Lung (tissue), 11 donors: ENCODE measurements at regions not wholly inside any gene's neighbourhood (a gene's known extent, or its start where the extent isn't known, plus 50 kb on each side); places are given as distances from the start of the nearest gene placed in this dataset.

ENCODE experiments used
- ATAC-seq: fragments of 200-7000 bp; cut with Tn5 transposase; one replicate; pipeline ENCODE4 v1.9.1; 2020; ENCODE audit warnings: moderate number of reproducible peaks; ENCODE audit not compliant: insufficient read depth, low FRiP score
- DNase-seq, 3 donors: peaks; one replicate each; pipeline ENCODE4 v3.0.0-alpha.2; 2013 to 2017
- H3K27ac ChIP-seq, 2 donors: one replicate each; pipeline ENCODE4 v1.5.1; 2013; ENCODE audit warnings: mild to moderate bottlenecking in 2 of 2, moderate library complexity in 2 of 2, control low read depth in 1 of 2, inconsistent platforms in 1 of 2, low read depth in 1 of 2, low read length in 1 of 2
- H3K27me3 ChIP-seq, 3 donors: one replicate each; pipeline ENCODE4 v1.5.1; 2013; ENCODE audit warnings: low read length in 2 of 3; ENCODE audit not compliant: control insufficient read depth in 3 of 3, insufficient read depth in 3 of 3
- H3K36me3 ChIP-seq, 4 donors: one replicate each; pipeline ENCODE4 v1.5.1; 2013; ENCODE audit warnings: low read length in 4 of 4, mild to moderate bottlenecking in 1 of 4, moderate library complexity in 1 of 4; ENCODE audit not compliant: control insufficient read depth in 4 of 4, insufficient read depth in 4 of 4
- H3K4me1 ChIP-seq, 5 donors: one replicate each; pipeline ENCODE4 v1.5.1; 2013; ENCODE audit warnings: low read length in 5 of 5, mild to moderate bottlenecking in 2 of 5, moderate library complexity in 1 of 5; ENCODE audit not compliant: control insufficient read depth in 5 of 5, insufficient read depth in 5 of 5
- H3K4me3 ChIP-seq: one replicate; pipeline ENCODE4 v1.5.1; 2013; ENCODE audit warnings: mild to moderate bottlenecking, control low read depth, moderate library complexity
- H3K9ac ChIP-seq, 2 donors: one replicate each; pipeline ENCODE4 v1.5.1; 2013; ENCODE audit warnings: low read length in 2 of 2, control low read depth in 1 of 2; ENCODE audit not compliant: insufficient read depth in 1 of 2
- H3K9me3 ChIP-seq, 4 donors: one replicate each; pipeline ENCODE4 v1.5.1; 2013; ENCODE audit warnings: low read length in 3 of 4, mild to moderate bottlenecking in 1 of 4, moderate library complexity in 1 of 4; ENCODE audit not compliant: control insufficient read depth in 4 of 4, insufficient read depth in 3 of 4
- WGBS, 2 donors: extraction: QIAGEN DNeasy Blood & Tissue Kit; methylation state at CpG; one replicate each; pipeline ENCODE4 v1.1.7; 2013; 5-methylcytosine and 5-hydroxymethylcytosine counted together
- TF ChIP-seq, protein P1 (sequence below): IDR thresholded peaks from 2 replicates; pipeline ENCODE4 v1.5.1; 2012; ENCODE audit warnings: mild to moderate bottlenecking; ENCODE audit errors: control extremely low read depth, extremely low read depth
- donor health status: control.
- donor health status: control.
- donor health status: Bipolar disorder and iron deficiency.
- donor health status: healthy.
- donor health status: DM: yes; HTN: yes; CAD: no.

DNA sequence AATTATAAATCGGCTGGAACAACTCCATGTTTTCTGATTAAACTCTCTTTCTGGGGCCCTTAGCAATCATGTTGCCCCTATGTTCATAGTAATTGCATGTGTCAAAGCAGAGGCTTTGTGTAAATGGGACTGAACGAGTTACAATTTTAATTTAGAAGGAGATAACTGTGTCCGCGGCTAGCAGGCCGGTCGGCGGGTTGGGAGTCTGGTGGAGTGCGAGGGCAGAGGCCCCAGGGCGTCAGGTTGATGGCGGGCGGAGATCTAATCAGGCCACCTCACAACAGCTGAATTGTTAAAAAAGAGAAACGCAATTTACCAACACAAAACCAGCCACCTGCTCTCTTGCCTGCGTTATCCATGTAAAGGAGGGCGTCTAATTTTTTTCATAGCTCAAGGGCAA is 134.9 kb upstream of the LPCAT1 start:
- Histone ChIP-seq H3K27me3 (peaks cover 0 to 39% (median 18%) of the 10 kb centered on the region in 3 donors), H3K4me1 (peaks cover 0 to under 1% (median 0%) of the 10 kb centered on the region in 5 donors), H3K9me3 (peaks cover 0 to 5% (median 0%) of the 10 kb centered on the region in 4 donors), H3K9ac (no peak overlapping the region), H3K27ac (no peak overlapping the region), H3K36me3 (no peaks in the 10 kb centered on the region), H3K4me3 (no peak overlapping the region)
- TF ChIP-seq, protein P1, sequence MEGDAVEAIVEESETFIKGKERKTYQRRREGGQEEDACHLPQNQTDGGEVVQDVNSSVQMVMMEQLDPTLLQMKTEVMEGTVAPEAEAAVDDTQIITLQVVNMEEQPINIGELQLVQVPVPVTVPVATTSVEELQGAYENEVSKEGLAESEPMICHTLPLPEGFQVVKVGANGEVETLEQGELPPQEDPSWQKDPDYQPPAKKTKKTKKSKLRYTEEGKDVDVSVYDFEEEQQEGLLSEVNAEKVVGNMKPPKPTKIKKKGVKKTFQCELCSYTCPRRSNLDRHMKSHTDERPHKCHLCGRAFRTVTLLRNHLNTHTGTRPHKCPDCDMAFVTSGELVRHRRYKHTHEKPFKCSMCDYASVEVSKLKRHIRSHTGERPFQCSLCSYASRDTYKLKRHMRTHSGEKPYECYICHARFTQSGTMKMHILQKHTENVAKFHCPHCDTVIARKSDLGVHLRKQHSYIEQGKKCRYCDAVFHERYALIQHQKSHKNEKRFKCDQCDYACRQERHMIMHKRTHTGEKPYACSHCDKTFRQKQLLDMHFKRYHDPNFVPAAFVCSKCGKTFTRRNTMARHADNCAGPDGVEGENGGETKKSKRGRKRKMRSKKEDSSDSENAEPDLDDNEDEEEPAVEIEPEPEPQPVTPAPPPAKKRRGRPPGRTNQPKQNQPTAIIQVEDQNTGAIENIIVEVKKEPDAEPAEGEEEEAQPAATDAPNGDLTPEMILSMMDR, result no peak
- ATAC-seq, result no peak
- DNase-seq, result no peak
- WGBS, 2 donors, result 72 to 84% methylated on average over 14 of the region's 14 CpGs

DNA sequence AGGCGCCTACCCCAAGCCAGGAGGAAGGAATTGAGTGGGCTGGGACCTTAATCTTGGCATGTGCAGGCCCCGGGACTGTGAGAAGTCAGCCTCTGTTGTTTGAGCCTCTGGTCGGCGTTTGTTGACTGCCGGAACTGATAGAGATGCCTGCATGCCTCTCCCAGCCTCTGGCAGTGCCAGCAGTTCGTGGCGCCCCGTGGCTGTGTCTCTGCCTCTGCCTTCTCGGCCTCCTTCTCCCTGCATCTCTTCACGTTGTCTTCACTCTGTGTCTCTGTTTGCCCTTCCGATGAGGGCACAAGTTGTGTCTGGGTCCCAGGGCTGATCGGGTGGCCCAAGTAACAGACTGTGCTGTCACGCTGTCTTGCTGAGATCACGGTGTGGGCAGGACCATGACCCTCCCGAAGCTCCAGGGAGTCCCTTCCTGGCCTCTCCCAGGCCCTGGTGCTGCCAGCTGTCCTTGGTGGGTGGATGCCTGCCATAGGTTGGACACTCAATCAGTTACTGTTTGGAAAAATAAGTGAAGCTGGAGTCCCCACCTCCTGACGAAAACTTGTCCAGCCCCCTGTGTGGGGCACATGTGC is 133.5 kb upstream of the LPCAT1 start:
- Histone ChIP-seq H3K36me3 (no peaks in the 10 kb centered on the region), H3K27ac (no peak overlapping the region), H3K4me1 (peaks cover 0 to 7% (median 1%) of the 10 kb centered on the region in 5 donors), H3K9ac (no peak overlapping the region), H3K27me3 (peaks cover 0 to 39% (median 16%) of the 10 kb centered on the region in 3 donors), H3K4me3 (no peak overlapping the region), H3K9me3 (peaks cover 0 to 3% (median 0%) of the 10 kb centered on the region in 4 donors)
- no peak for DNase-seq
- TF ChIP-seq, protein P1, result no peak
- no peak for ATAC-seq
- 75 to 84% methylated on average over 16 of the region's 16 CpGs for WGBS, 2 donors

DNA sequence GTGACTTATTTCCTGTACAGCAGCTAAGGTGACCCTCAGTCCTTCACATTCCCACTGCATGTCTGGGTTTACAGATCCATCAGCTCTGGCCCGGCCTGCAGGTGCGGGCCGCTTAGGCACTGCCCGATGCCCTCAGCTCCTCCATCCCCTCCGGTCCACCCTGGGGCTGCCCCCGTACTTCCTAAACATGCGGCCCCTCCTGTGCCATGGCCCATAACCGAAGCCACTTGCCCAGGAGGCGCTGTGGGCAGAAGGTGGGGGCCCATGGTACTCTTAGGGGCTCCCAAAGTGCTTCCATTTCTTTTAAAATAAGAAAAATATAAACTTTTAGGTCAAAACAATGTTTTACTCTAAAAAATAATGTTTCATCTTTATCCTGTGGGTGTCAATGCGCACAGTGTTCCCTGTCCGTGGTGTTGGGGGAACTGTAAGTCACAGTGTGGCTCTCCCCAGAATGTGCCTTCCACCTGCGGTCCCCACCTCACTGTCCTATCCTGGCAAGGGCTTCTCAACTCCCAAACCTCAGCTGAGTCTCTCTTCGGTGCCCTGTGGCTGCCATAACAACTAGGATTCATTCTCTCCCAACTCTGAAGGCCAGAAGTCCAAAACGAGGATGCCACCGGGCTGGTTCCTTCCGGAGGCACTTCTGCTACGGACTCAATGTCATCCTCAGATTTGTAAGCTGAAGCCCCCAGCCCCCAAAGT is 132.7 kb upstream of the LPCAT1 start:
- DNase-seq (no peak), ATAC-seq (no peak)
- Histone ChIP-seq H3K4me1 (peaks cover 0 to 7% (median 1%) of the 10 kb centered on the region in 5 donors), H3K4me3 (no peak overlapping the region), H3K27ac (no peak overlapping the region), H3K27me3 (peaks cover 0 to 40% (median 16%) of the 10 kb centered on the region in 3 donors), H3K36me3 (no peaks in the 10 kb centered on the region), H3K9ac (no peak overlapping the region), H3K9me3 (peaks cover 0 to 3% (median 0%) of the 10 kb centered on the region in 4 donors)
- 86 to 95% methylated on average over 17 of the region's 17 CpGs for WGBS, 2 donors
- TF ChIP-seq, protein P1, result no peak
